GM18873 (cell line): ENCODE measurements at regions not wholly inside any gene's neighbourhood (a gene's known extent, or its start where the extent isn't known, plus 50 kb on each side); places are given as distances from the start of the nearest gene placed in this dataset.
"Not testable (repeated sequence)": the region's sequence is repeated elsewhere in the genome, so short reads cannot be mapped to it uniquely, and the experiment has no call there.

Experiments used
- ATAC-seq: cut with Tn5 transposase; IDR thresholded peaks from one replicate; pipeline ENCODE4 v1.9.1; 2021; ENCODE audit warnings: mild to moderate bottlenecking, moderate library complexity, moderate number of reproducible peaks; ENCODE audit not compliant: unreplicated experiment, low FRiP score

DNA sequence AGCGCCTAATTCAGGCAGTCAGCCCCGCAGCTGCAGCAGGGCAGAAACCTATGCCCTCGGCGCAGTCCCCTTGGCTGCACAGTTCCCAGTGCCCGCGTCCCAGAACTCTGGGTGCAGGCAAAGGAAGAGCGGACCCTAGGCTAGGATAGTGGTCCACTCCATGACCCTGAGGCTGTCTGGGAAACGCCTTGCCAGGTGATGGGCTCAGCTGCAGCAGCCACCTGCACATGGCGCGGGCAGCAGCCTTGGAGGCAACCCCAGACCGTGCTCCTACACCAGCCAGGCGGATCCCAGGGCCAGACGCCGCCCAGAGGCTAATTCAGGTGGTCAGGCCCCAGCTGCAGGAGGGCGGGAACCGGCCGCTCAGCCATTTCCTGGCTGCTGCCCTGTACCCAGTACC lies 83.0 kb downstream of the POTEC start:
- ATAC-seq = not testable (repeated sequence)

DNA sequence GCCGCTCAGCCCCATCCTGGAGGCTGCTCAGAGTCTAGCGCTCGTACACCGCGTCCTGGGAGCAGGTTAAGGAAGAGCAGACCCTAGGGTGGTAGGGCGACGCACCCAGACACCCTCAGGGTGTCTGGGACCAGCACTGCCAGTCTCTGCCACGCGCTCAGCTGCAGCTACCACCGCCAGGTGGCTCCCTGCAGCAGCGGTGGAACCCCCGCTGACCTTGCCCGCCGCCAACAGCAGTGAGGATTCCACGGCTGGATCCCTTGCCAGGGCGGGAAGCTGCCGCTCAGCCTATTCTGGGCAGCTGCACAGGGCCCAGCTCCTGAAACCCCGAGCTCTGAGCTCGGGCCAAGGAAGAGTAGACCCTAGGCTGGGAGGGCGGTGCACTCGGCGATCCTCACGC lies 83.6 kb downstream of the POTEC start:
- ATAC-seq = not testable (repeated sequence)

DNA sequence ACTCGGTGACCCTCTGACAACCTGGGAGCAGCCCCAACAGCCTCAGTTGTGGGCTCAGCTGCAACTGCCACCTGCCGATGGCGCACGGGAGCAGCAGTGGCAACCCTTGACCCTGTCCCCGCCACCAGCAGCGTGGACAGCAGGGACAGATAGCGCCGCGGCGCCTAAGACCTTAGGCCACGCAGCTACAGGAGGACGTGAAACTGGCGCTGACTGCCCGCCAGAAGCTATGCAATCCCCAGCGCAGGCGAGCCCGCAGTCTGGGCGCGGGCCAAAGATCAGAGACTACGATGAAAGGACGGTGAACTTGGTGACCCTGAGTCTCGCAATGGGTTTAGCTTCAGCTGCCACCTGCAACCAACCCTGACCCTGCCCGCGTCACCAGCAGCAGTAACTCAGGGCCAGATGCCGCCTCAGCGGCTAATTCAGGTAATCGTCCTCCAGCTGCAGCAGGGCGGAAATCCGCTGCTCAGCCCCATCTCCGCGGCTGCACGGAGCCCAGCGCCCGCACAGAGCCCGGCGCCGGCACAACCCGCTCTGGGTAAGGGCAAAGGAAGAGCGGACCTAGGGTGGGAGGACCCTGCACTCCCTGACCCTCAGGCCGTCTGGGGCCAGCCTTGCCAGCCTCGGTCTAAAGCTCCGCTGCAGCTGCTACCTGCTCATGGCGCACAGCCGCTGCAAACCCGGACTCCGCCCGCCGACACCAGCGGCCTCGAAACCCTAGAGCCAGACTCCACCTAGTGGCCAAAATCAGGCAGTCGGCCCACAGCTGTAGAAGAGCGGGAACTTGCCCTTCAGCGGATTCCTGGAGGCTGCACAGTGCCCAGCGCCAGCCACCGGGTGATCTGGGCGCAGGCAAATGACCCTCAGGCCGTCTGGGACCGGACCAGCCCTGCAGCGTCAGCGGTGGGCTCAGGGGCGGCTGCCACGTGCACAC lies 85.1 kb downstream of the POTEC start:
- not testable (repeated sequence) for ATAC-seq

DNA sequence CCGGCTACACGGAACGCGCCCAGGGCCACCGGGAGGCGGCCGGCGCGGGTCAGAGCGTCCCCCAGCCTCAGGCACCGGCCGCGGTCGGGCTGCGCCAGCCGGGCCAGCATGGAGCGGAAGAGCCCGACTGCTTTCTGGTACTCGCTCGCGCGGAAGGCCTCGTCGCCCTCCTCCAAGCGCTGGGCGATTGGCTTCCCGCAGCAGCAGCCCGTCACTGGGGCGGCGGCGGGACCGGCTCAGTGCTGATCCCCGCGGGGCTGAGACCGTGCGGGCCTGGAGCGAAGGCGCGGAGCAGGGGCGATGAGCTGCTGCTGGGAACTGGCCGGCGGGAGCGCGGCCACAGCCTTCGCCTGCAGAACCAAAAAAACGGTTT lies 92.8 kb downstream of the POTEC start:
- not testable (repeated sequence) for ATAC-seq

DNA sequence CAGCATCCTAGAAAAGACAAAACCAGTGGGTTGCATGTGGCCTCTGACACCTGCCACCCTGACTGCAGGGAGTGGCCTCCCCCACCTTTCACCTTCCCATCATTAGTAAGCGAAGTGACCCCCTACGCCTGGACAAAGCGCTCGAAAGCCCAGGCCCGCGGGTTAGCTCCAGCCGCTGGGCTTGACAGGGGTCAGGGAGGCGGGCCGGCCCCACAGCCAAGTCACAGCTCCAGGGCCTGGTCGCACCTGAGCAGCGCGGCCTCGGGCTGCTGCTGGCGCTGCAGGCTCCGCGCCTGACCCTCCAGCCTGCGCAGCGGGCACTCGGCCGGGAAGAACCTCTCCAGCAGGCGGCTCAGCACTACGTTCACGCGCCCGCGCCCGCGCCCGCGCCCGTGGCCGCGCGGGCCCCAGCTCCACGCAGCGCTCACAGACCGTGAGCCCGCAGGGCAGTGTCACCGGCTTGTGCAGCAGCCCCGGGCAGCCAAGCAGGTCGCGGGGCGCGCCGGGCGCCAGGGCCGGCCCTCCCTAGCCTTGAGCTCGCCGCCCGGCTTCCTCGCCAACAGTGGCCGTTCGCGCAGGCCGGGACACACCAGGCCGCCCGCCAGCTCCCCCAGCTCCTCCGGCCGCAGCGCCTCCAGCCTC lies 93.3 kb downstream of the POTEC start:
- not testable (repeated sequence) for ATAC-seq

DNA sequence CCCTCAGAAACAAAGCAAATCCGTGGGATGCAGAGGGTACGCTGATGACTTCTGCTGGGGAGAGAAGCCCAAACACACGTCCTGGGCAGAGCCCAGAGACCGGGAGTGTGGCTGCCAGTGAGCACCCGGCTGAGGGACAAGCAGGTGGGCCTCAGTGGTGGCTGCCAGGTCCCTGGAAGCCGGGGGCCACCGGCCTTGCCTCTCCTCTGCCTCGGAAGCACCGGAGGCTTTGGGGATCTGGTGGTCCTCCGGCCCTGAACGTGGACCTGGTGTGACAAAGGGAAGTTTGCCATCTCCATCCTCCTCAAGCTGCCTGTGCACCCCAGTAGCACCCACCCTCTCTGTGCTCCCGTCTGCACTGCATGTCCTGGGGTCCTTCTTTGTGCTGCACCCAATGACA lies 94.3 kb downstream of the POTEC start:
- ATAC-seq = not testable (repeated sequence)

DNA sequence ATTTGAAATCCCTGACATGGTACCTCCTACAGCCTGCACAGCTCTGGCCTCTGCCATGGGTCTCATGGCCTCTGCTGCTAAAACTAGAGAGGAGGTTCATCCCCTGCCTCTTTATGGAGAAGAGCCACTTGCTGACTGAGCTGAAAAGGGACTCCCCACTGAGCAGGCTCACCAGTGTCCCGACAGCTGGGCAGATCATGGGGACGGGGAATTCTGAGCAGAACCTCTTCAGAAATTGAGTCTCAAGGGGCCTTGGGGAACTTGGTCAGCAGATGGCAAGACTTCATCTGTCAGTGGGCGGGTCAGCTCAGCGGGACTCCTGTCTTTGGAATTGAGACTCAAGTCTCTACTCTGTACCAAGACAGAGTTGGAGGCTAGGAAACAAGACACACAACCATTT lies 95.7 kb downstream of the POTEC start:
- ATAC-seq = not testable (repeated sequence)

DNA sequence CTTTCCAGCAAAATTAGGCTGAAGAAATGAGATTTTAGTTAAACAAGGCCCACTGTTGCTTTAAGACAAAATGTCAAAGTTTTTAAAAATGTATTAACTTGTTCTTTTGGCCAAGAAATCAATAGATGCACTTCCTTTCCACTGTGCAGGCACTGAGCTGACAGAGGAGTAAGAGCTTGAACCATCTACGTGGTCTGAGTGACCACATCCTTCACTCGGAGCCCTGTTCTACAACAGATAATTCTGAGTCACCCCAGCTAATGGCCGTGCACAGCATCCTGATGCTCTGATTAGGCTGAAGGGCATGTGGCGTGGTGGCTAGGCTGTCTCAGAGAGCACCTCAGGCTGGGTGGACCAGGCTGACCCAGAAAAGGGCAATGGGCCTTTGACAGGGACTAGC lies 107.9 kb downstream of the POTEC start:
- not testable (repeated sequence) for ATAC-seq

DNA sequence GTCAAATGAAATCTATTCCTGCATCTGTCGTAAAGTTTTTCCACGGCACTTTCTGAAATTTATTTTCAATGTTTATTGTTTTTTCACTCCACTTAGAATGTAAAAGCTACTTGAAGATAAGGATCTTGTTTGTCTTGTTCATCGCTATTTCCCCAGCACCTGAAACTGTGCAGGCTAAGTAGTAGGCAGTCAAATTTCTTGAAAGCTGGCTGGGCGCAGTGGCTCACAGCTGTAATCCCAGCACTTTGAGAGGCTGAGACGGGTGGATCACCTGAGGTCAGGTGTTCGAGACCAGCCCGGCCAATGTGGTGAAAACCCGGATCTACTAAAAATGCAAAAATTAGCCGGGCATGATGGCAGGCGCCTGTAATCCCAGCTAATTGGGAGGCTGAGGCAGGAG lies 111.0 kb downstream of the POTEC start:
- ATAC-seq = not testable (repeated sequence)

DNA sequence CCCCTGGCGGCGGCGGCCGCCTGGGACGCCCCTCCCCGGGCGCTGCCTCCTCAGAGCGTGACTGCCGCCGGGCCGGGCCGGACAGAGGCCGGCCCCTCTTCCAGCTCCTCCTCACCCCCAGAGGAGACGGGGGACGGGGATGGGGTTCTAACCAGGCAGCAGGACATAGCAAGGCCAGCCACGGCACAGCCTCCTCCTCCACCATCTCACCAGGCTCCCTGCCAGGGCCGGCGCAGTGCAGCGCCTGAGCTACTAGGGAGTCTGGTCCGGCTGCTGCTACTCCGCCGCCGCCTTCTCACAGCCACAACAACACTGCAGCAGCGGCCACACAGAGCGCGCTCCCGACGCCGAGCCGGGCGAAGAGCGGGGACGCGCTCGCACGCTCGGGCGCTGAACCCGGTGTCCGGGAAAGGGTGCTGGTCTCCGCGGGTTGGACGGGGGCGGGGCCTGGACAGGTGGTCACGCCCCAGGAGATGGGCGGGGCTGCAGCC lies 112.3 kb downstream of the POTEC start:
- not testable (repeated sequence) for ATAC-seq

DNA sequence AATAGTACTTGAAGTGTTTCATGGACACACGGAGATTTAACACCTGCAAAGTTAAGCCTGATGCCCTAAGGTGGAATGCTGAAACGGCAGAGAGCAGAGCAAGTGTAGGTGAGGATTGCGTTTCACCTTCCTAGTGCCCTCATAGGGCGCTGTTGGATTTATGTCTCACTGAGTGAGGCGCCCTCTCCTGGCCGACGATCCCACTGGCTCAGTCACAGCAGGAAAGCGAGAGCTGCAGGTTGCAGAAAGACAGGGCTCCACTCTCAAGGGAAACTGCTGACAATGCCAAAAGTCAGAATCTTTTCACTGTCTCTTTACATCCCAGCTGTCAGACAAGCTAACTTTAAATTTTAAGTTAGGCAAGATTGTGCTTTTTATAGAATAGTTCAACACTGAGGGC lies 127.6 kb downstream of the POTEC start:
- not testable (repeated sequence) for ATAC-seq

DNA sequence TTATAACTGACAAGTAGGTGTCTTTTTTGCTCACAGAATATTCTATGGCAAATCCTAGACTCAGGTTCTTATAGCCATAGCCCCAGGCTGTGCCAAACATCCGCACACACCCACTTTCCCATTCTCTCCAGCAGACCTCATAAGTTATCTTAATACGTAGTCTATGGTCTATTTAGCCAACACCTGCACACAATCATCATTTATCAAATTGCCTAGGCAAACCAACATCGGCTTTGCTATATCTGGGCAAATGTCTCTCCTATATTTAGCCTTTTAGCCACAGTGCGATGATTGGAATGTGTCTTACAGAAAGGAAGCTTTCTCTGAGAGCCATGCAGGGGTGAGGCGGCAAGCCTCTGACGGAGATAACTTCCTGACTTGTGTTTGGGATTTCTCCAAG lies 128.0 kb downstream of the POTEC start:
- not testable (repeated sequence) for ATAC-seq

DNA sequence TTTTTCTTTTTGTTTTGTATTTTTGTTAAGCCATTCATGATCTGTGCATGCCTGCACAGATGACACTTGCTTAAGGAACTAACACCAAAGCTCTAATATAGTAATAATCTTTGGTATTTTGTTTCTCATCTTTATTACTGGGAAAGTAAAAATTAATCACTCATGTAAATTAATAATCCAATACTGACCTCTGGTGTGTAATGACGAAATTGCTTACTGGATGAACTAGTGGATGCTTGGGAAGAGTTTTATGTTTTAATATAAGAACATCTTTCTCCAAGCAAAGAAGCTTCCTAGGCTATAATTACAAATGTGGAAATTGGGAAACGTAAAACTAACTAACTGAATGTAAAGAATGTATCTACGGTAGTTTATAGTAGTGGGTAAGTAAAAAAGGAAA lies 147.9 kb downstream of the POTEC start:
- not testable (repeated sequence) for ATAC-seq

DNA sequence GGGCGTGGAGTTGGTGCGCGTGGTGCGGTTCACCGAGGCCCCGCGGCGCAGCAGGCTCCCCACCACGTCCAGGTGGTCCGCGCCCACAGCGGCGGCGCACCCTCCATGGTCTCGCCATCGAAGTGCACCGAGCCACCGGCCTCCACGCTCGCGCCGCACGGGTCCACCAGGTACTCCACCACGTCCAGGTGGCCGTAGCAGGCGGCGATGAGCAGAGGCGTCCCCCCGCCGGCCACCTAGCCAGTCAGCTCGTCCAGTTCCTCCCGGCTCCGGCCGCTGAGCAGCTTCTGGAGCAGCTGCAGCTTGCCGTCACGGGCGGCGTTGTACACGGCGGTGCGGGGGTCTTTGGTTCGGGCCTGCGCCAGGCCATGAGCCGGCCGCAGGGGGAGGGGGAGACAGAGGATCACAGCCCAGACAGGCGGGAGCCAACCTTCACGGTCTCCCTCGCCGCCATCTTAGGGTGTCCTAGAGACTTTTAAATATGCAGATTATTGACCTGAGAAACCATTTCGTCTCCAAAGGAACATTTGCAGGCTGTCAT lies 149.8 kb downstream of the POTEC start:
- ATAC-seq = not testable (repeated sequence)

DNA sequence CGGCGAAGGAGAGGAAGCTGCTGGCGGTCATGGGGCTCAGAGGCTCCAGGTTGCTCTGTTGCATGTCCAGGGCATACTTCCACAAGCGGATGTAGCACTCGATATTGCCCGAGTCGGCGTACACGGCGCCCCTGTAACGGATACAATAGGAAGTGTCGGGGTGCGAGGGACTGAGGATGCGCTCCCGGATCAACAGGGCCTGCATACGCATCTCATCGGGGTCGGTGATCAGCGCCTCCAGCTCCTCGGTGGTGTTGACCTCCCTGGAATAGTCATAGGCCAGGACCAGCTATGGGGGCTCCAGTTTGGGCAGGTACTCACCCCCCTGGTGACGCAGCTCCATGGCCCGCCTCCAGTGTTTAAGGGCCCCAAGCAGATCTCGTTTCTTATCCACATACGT lies 150.8 kb downstream of the POTEC start:
- not testable (repeated sequence) for ATAC-seq

DNA sequence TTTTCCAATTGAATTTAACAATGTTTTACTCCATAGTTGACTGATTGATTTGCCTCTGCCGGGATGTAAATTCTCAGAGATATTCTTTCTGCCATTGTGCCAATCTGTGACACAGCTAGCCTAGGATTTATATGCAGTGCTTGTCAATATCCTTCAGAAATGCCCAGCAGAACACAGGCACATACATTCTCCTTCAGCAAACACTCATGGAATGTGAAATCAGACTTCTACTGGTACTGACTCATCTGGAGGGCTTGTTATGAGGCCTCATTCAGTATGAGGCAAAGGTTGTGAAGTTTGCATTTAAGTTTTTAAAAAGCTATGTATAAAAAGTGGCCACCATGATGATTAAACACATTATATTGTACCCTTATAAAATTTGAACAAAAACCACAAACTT lies 158.4 kb downstream of the POTEC start:
- not testable (repeated sequence) for ATAC-seq

DNA sequence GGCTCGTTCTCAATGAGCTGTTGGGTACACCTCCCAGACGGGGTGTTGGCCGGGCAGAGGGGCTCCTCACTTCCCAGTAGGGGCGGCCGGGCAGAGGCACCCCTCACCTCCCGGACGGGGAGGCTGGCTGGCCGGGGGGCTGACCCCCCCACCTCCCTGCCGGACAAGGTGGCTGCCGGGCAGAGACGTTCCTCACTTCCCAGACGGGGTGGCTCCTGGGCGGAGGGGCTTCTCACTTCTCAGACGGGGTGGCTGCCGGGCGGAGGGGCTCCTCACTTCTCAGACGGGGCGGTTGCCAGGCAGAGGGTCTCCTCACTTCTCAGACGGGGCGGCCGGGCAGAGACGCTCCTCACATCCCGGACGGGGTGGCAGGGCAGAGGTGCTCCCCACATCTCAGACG lies 160.7 kb downstream of the POTEC start:
- ATAC-seq = not testable (repeated sequence)

DNA sequence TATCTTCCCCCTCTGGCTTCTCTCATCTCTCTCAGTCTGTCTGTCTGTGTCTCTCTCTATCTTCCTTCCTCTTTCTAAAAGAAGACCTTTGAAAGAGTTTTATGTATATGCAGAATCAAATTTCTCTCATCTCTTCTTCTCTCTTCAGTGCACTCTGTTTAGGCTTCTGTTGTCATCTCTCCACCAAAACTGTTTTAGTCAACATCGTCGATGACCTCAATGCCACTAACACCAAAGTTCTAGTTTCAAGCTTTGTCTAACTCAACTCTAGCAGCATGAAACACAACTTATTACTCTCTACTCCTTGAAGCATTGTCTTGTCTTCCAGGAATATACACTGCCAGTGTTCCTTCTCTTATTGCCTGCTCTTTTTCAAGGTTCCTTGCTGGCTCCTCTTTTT lies 163.9 kb downstream of the POTEC start:
- not testable (repeated sequence) for ATAC-seq

DNA sequence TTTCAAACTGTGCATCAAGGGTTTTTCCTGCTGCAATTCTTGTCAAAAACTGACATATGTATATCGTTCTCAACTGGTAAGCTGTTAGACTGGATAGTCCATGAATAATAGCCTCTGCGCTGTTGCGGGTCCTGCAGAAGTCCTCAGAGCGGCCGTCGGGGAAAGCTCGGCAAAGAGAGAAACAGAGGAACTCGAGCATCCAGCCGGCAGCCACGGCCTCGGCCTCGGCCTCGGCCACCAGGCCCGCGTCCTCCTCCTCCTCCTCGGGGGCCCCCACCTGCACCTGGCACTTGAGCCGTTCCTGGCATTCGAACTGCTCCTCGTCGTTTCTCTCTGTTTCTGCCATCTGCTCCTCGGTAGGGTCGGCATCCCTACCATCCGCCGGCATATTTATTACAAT lies 165.0 kb downstream of the POTEC start:
- ATAC-seq = not testable (repeated sequence)

DNA sequence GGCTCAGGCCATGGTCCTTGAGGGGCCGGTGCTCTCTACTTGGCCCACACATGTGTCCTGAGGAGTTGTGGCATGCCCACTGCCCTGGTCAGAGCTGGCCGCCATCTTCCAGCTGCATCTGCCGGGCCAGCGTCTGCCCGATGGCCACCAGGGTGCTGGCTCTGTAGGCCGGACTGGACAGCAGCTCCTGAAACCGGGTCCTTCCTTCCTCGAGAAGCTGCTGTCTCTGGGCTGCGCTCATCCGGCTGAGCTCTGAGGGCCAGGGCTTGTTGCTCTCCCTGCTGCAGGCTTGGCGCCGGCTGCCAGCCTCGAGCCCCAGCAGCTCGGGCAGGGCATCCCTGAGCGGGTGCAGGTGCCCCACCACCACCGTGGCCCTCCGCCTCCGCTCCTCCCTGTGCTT lies 182.1 kb downstream of the POTEC start:
- ATAC-seq = not testable (repeated sequence)
